Chondrocyte (in vitro differentiated cells): ENCODE measurements at regions not wholly inside any gene's neighbourhood (a gene's known extent, or its start where the extent isn't known, plus 50 kb on each side); places are given as distances from the start of the nearest gene placed in this dataset.

Experiments used
- DNase-seq: peaks from one replicate; pipeline ENCODE4 v3.0.0; 2021; ENCODE audit warnings: mixed read lengths, low spot score
- H3K27ac Mint-ChIP-seq: one replicate; pipeline ENCODE4 v1.8.0; 2021; ENCODE audit warnings: mild to moderate bottlenecking, moderate library complexity, mixed read lengths; ENCODE audit not compliant: unreplicated experiment
- H3K27me3 Mint-ChIP-seq: 2 replicates; pipeline ENCODE4 v1.8.0; 2021; ENCODE audit warnings: low read depth, mixed read lengths
- H3K36me3 Mint-ChIP-seq: 2 replicates; pipeline ENCODE4 v1.8.0; 2021; ENCODE audit warnings: low read depth, mixed read lengths
- H3K4me1 Mint-ChIP-seq: 2 replicates; pipeline ENCODE4 v1.8.0; 2021; ENCODE audit warnings: low read depth, mild to moderate bottlenecking, mixed read lengths
- H3K4me3 Mint-ChIP-seq: one replicate; pipeline ENCODE4 v1.8.0; 2021; ENCODE audit warnings: mild to moderate bottlenecking, moderate library complexity, mixed read lengths; ENCODE audit not compliant: unreplicated experiment
- H3K9me3 Mint-ChIP-seq: 2 replicates; pipeline ENCODE4 v1.8.0; 2021; ENCODE audit warnings: low read depth, mixed read lengths
- TF ChIP-seq, protein P1 (sequence below): fragments of 200-600 bp; sonication (generic); IDR thresholded peaks from 2 replicates; pipeline ENCODE4 v1.5.0; 2021; ENCODE audit warnings: antibody characterized with exemption, mild to moderate bottlenecking, moderate library complexity

DNA sequence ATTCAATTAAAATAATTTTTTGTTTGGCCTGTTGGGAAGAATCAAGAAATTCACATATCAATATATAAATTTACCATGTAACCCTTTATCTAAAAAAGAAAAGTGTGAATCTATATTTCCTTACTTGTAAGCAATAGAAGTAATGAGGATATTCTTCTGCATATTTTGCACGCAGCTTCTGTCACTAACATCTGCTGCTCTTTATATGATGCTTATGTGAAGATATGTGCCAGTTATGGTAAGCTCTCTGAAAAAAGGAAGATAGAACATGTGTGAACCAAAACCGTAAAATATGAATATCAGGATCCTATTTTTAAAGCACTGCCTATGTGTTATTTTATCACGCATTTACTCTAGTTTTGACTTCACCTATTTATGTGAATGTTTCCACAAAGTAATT is 96.4 kb upstream of the ATP11B start:
- Mint-ChIP-seq H3K36me3 (no peaks in the 10 kb centered on the region), H3K9me3 (peaks cover 3% of the 10 kb centered on the region), H3K27ac (no peak overlapping the region)

DNA sequence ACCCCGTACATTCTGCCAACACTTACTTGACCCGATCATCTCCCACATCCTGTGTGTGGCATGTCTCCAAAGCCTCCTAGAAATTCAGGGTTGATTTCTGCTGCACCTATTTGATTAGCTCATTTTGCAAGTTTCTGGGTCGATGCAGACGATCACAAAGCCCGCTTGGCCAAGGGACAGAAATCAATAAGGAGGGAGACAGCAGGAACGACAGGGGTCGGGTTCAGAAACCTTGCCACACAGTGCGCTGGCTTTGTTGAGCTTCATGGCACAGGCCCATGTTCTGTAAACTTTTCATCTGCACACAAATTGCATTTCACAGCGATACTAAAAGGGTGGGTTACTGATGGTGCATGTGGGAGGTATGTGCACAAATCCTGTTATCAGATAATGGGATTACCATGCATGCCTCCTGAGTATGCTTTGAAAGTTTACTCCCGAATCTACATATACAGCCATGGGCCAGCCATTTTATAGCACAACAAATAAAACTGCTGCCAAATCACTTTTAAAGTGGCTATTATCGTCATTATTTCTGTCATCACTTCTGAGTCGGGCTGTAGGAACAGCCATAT is 95.9 kb upstream of the ATP11B start:
- peaks cover 7% of the 10 kb centered on the region for H3K9me3 Mint-ChIP-seq

More for the DNA sequence above, 96.4 kb upstream of the ATP11B start:
- Mint-ChIP-seq H3K4me1 (no peaks in the 10 kb centered on the region), H3K4me3 (no peak overlapping the region), H3K27me3 (no peaks in the 10 kb centered on the region)
- TF ChIP-seq, protein P1, sequence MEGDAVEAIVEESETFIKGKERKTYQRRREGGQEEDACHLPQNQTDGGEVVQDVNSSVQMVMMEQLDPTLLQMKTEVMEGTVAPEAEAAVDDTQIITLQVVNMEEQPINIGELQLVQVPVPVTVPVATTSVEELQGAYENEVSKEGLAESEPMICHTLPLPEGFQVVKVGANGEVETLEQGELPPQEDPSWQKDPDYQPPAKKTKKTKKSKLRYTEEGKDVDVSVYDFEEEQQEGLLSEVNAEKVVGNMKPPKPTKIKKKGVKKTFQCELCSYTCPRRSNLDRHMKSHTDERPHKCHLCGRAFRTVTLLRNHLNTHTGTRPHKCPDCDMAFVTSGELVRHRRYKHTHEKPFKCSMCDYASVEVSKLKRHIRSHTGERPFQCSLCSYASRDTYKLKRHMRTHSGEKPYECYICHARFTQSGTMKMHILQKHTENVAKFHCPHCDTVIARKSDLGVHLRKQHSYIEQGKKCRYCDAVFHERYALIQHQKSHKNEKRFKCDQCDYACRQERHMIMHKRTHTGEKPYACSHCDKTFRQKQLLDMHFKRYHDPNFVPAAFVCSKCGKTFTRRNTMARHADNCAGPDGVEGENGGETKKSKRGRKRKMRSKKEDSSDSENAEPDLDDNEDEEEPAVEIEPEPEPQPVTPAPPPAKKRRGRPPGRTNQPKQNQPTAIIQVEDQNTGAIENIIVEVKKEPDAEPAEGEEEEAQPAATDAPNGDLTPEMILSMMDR: no peak
- no peak for DNase-seq

DNA sequence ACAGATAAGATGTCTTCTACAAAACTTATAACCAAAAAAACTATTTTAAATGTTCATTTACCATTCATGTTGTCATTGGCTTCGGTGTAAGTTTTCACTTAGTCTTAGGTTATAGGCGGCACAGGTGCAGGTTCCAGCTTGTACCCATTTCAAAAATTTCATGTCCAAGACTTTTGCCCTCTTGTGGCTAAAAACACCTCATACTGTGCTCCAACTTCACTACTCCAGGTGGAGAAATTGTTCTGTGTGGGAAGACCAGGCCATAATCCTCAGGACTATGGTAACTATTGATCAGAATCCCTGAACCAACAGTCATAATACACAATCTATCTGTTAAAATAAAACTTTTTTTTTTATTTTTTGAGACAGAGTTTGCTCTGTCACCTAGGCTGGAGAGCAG is 95.2 kb upstream of the ATP11B start:
- Mint-ChIP-seq H3K9me3 (peaks cover 7% of the 10 kb centered on the region), H3K27ac (no peak overlapping the region)

More for the DNA sequence above, 95.9 kb upstream of the ATP11B start:
- TF ChIP-seq, protein P1: no peak
- H3K27ac Mint-ChIP-seq: no peak overlapping the region
- no peaks in the 10 kb centered on the region for H3K4me1 Mint-ChIP-seq
- H3K4me3 Mint-ChIP-seq: no peak overlapping the region
- no peak for DNase-seq
- H3K36me3 Mint-ChIP-seq: no peaks in the 10 kb centered on the region
- no peaks in the 10 kb centered on the region for H3K27me3 Mint-ChIP-seq

DNA sequence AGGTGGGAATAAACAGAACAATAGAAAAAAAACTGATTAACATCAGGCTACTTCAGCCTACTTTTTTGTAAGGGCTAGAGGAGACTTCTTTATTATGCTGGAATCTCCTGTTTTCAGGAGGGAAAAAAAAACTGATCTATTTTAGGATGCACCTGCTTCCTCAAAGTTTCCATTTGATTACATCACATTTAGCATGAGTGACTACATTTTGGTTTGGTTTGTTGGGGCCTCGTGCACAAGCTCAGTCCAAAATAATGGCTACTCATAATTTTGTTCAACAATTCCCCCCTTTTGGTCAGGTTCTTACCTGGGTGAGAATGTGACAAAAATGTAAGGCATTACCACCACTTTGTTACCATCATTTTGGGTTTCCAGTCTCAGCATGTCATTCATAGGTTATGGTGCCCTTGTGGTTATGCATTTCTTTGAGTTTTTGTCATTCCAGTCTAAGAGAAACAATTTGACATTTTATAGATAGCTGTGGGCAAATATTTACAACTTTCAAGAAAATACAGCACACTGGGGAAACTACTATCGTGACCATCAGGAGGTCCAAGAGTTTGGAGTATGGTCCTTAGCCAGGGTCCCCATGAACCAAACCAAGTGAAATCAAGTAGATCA is 93.6 kb upstream of the ATP11B start:
- H3K4me1 Mint-ChIP-seq: no peaks in the 10 kb centered on the region
- TF ChIP-seq, protein P1: no peak
- no peak overlapping the region for H3K27ac Mint-ChIP-seq
- peaks cover 7% of the 10 kb centered on the region for H3K9me3 Mint-ChIP-seq
- H3K36me3 Mint-ChIP-seq: no peaks in the 10 kb centered on the region
- H3K4me3 Mint-ChIP-seq: no peak overlapping the region
- peaks cover 7% of the 10 kb centered on the region for H3K27me3 Mint-ChIP-seq
- DNase-seq: no peak

More for the DNA sequence above, 95.2 kb upstream of the ATP11B start:
- no peaks in the 10 kb centered on the region for H3K4me1 Mint-ChIP-seq
- H3K36me3 Mint-ChIP-seq: no peaks in the 10 kb centered on the region
- H3K4me3 Mint-ChIP-seq: no peak overlapping the region
- TF ChIP-seq, protein P1: no peak
- no peak for DNase-seq
- peaks cover under 1% of the 10 kb centered on the region for H3K27me3 Mint-ChIP-seq

DNA sequence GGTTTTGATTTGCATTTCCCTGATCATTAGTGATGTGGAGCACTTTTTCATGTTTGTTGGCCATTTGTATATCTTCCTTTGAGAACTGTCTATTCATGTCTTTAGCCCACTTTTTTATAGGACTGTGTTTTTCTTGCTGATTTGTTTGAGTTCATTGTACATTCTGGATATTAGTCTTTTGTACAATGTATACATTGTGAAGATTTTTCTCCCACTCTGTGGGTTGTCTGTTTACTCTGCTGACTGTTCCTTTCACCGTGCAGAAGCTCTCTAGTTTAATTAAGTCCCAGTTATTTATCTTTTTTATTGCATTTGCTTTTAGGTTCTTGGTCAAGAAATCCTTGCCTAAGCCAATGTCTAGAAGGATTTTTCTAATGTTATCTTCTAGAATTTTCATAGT is 91.1 kb upstream of the ATP11B start:
- Mint-ChIP-seq H3K9me3 (peaks cover 7% of the 10 kb centered on the region), H3K4me1 (no peaks in the 10 kb centered on the region), H3K27ac (no peak overlapping the region), H3K27me3 (peaks cover 7% of the 10 kb centered on the region), H3K4me3 (no peak overlapping the region), H3K36me3 (no peaks in the 10 kb centered on the region)
- TF ChIP-seq, protein P1: no peak
- no peak for DNase-seq
